ENCODE measurements at regions not wholly inside any gene's neighbourhood (a gene's known extent, or its start where the extent isn't known, plus 50 kb on each side); places are given as distances from the start of the nearest gene placed in this dataset.

- H3K27ac ChIP-seq (ENCODE audit: low read depth, low read length) = peak overlapping the region; percentile 89
- H3K4me3 ChIP-seq (ENCODE audit: low read depth, low read length) = peak overlapping the region; percentile 29; the same call in 1 of the 2 replicates
These were observed 757.2 kb downstream of the GALR1 start for GRCh38 chr18:78006774-78007260.

GRCh38 chr18:78010363-78010762 lies 760.7 kb downstream of the GALR1 start:
- H3K27me3 ChIP-seq (ENCODE audit: control insufficient read depth, insufficient read depth, low read length) = no peaks in the 10 kb centered on the region
- no peaks in the 10 kb centered on the region for H3K36me3 ChIP-seq (ENCODE audit: control insufficient read depth, insufficient read depth, low read length)
- H3K27ac ChIP-seq (ENCODE audit: low read depth, low read length) = no peak overlapping the region

More at GRCh38 chr18:78006774-78007260, 757.2 kb downstream of the GALR1 start:
- no peaks in the 10 kb centered on the region for H3K36me3 ChIP-seq (ENCODE audit: control insufficient read depth, insufficient read depth, low read length)
- peaks cover 4% of the 10 kb centered on the region; the same call in 1 of the 2 replicates for H3K9me3 ChIP-seq (ENCODE audit: control insufficient read depth, insufficient read depth, low read length)
- no peaks in the 10 kb centered on the region for H3K27me3 ChIP-seq (ENCODE audit: control insufficient read depth, insufficient read depth, low read length)
- H3K9ac ChIP-seq (ENCODE audit: low read depth, low read length) = no peak overlapping the region
- peaks cover 45% of the 10 kb centered on the region for H3K4me1 ChIP-seq (ENCODE audit: control insufficient read depth, insufficient read depth, low read length)

GRCh38 chr18:78017869-78018268 lies 768.2 kb downstream of the GALR1 start:
- H3K9ac ChIP-seq (ENCODE audit: low read depth, low read length) = no peak overlapping the region
- H3K36me3 ChIP-seq (ENCODE audit: control insufficient read depth, insufficient read depth, low read length) = no peaks in the 10 kb centered on the region
- H3K27ac ChIP-seq (ENCODE audit: low read depth, low read length) = no peak overlapping the region
- H3K4me3 ChIP-seq (ENCODE audit: low read depth, low read length) = no peak overlapping the region
- H3K27me3 ChIP-seq (ENCODE audit: control insufficient read depth, insufficient read depth, low read length) = peaks cover 45% of the 10 kb centered on the region
- peaks cover 4% of the 10 kb centered on the region for H3K4me1 ChIP-seq (ENCODE audit: control insufficient read depth, insufficient read depth, low read length)
- H3K9me3 ChIP-seq (ENCODE audit: control insufficient read depth, insufficient read depth, low read length) = no peaks in the 10 kb centered on the region

More at GRCh38 chr18:78010363-78010762, 760.7 kb downstream of the GALR1 start:
- peaks cover 27% of the 10 kb centered on the region for H3K4me1 ChIP-seq (ENCODE audit: control insufficient read depth, insufficient read depth, low read length)
- no peak overlapping the region for H3K4me3 ChIP-seq (ENCODE audit: low read depth, low read length)
- H3K9me3 ChIP-seq (ENCODE audit: control insufficient read depth, insufficient read depth, low read length) = no peaks in the 10 kb centered on the region
- H3K9ac ChIP-seq (ENCODE audit: low read depth, low read length) = no peak overlapping the region

- no peak overlapping the region for H3K27ac ChIP-seq (ENCODE audit: low read depth, low read length)
- no peaks in the 10 kb centered on the region for H3K36me3 ChIP-seq (ENCODE audit: control insufficient read depth, insufficient read depth, low read length)
These were observed 771.5 kb downstream of the GALR1 start for GRCh38 chr18:78021196-78021595.

GRCh38 chr18:78031589-78031988 lies 781.9 kb downstream of the GALR1 start:
- no peak overlapping the region for H3K4me3 ChIP-seq (ENCODE audit: low read depth, low read length)
- peaks cover 11% of the 10 kb centered on the region for H3K4me1 ChIP-seq (ENCODE audit: control insufficient read depth, insufficient read depth, low read length)
- H3K27me3 ChIP-seq (ENCODE audit: control insufficient read depth, insufficient read depth, low read length) = no peaks in the 10 kb centered on the region
- H3K27ac ChIP-seq (ENCODE audit: low read depth, low read length) = no peak overlapping the region
- no peak overlapping the region for H3K9ac ChIP-seq (ENCODE audit: low read depth, low read length)
- no peaks in the 10 kb centered on the region for H3K36me3 ChIP-seq (ENCODE audit: control insufficient read depth, insufficient read depth, low read length)
- H3K9me3 ChIP-seq (ENCODE audit: control insufficient read depth, insufficient read depth, low read length) = no peaks in the 10 kb centered on the region

More at GRCh38 chr18:78021196-78021595, 771.5 kb downstream of the GALR1 start:
- peaks cover 45% of the 10 kb centered on the region for H3K27me3 ChIP-seq (ENCODE audit: control insufficient read depth, insufficient read depth, low read length)
- no peak overlapping the region for H3K4me3 ChIP-seq (ENCODE audit: low read depth, low read length)
- H3K4me1 ChIP-seq (ENCODE audit: control insufficient read depth, insufficient read depth, low read length) = peaks cover 4% of the 10 kb centered on the region
- no peaks in the 10 kb centered on the region for H3K9me3 ChIP-seq (ENCODE audit: control insufficient read depth, insufficient read depth, low read length)
- no peak overlapping the region for H3K9ac ChIP-seq (ENCODE audit: low read depth, low read length)

GRCh38 chr18:78031991-78032390 lies 782.3 kb downstream of the GALR1 start:
- H3K9me3 ChIP-seq (ENCODE audit: control insufficient read depth, insufficient read depth, low read length) = no peaks in the 10 kb centered on the region
- no peak overlapping the region for H3K4me3 ChIP-seq (ENCODE audit: low read depth, low read length)
- no peaks in the 10 kb centered on the region for H3K36me3 ChIP-seq (ENCODE audit: control insufficient read depth, insufficient read depth, low read length)
- H3K27me3 ChIP-seq (ENCODE audit: control insufficient read depth, insufficient read depth, low read length) = no peaks in the 10 kb centered on the region
- no peak overlapping the region for H3K9ac ChIP-seq (ENCODE audit: low read depth, low read length)
- no peak overlapping the region for H3K27ac ChIP-seq (ENCODE audit: low read depth, low read length)
- peaks cover 11% of the 10 kb centered on the region for H3K4me1 ChIP-seq (ENCODE audit: control insufficient read depth, insufficient read depth, low read length)

- Histone ChIP-seq H3K4me1 (ENCODE audit: control insufficient read depth, insufficient read depth, low read length) (peaks cover 11% of the 10 kb centered on the region), H3K4me3 (ENCODE audit: low read depth, low read length) (no peak overlapping the region), H3K9ac (ENCODE audit: low read depth, low read length) (no peak overlapping the region), H3K36me3 (ENCODE audit: control insufficient read depth, insufficient read depth, low read length) (no peaks in the 10 kb centered on the region), H3K9me3 (ENCODE audit: control insufficient read depth, insufficient read depth, low read length) (no peaks in the 10 kb centered on the region), H3K27me3 (ENCODE audit: control insufficient read depth, insufficient read depth, low read length) (no peaks in the 10 kb centered on the region), H3K27ac (ENCODE audit: low read depth, low read length) (no peak overlapping the region)
These were observed 782.9 kb downstream of the GALR1 start for GRCh38 chr18:78032574-78032973.

GRCh38 chr18:78034755-78035154 lies 785.1 kb downstream of the GALR1 start:
- Histone ChIP-seq H3K27me3 (ENCODE audit: control insufficient read depth, insufficient read depth, low read length) (no peaks in the 10 kb centered on the region), H3K36me3 (ENCODE audit: control insufficient read depth, insufficient read depth, low read length) (no peaks in the 10 kb centered on the region), H3K9ac (ENCODE audit: low read depth, low read length) (no peak overlapping the region), H3K9me3 (ENCODE audit: control insufficient read depth, insufficient read depth, low read length) (no peaks in the 10 kb centered on the region), H3K4me3 (ENCODE audit: low read depth, low read length) (no peak overlapping the region), H3K27ac (ENCODE audit: low read depth, low read length) (no peak overlapping the region), H3K4me1 (ENCODE audit: control insufficient read depth, insufficient read depth, low read length) (peaks cover 11% of the 10 kb centered on the region)

- Histone ChIP-seq H3K9ac (ENCODE audit: low read depth, low read length) (no peak overlapping the region), H3K27me3 (ENCODE audit: control insufficient read depth, insufficient read depth, low read length) (no peaks in the 10 kb centered on the region), H3K4me3 (ENCODE audit: low read depth, low read length) (no peak overlapping the region), H3K4me1 (ENCODE audit: control insufficient read depth, insufficient read depth, low read length) (0 out of 2 replicates have a peak, but pooled peaks cover 3% of the 10 kb centered on the region), H3K9me3 (ENCODE audit: control insufficient read depth, insufficient read depth, low read length) (peaks cover 21% of the 10 kb centered on the region; the same call in 1 of the 2 replicates), H3K36me3 (ENCODE audit: control insufficient read depth, insufficient read depth, low read length) (no peaks in the 10 kb centered on the region), H3K27ac (ENCODE audit: low read depth, low read length) (no peak overlapping the region)
These were observed 791.6 kb downstream of the GALR1 start for GRCh38 chr18:78041218-78041617.

GRCh38 chr18:78046631-78047030 lies 797.0 kb downstream of the GALR1 start:
- no peaks in the 10 kb centered on the region for H3K36me3 ChIP-seq (ENCODE audit: control insufficient read depth, insufficient read depth, low read length)
- no peaks in the 10 kb centered on the region for H3K27me3 ChIP-seq (ENCODE audit: control insufficient read depth, insufficient read depth, low read length)
- no peak overlapping the region for H3K9ac ChIP-seq (ENCODE audit: low read depth, low read length)
- H3K4me1 ChIP-seq (ENCODE audit: control insufficient read depth, insufficient read depth, low read length) = 0 out of 2 replicates have a peak, but pooled peaks cover 3% of the 10 kb centered on the region
- 0 out of 2 replicates have a peak, but pooled peaks cover 10% of the 10 kb centered on the region for H3K9me3 ChIP-seq (ENCODE audit: control insufficient read depth, insufficient read depth, low read length)
- no peak overlapping the region for H3K27ac ChIP-seq (ENCODE audit: low read depth, low read length)
- H3K4me3 ChIP-seq (ENCODE audit: low read depth, low read length) = no peak overlapping the region

GRCh38 chr18:78049281-78049680 lies 799.6 kb downstream of the GALR1 start:
- no peaks in the 10 kb centered on the region for H3K36me3 ChIP-seq (ENCODE audit: control insufficient read depth, insufficient read depth, low read length)
- no peak overlapping the region for H3K9ac ChIP-seq (ENCODE audit: low read depth, low read length)
- no peaks in the 10 kb centered on the region for H3K27me3 ChIP-seq (ENCODE audit: control insufficient read depth, insufficient read depth, low read length)
- H3K4me3 ChIP-seq (ENCODE audit: low read depth, low read length) = no peak overlapping the region
- H3K4me1 ChIP-seq (ENCODE audit: control insufficient read depth, insufficient read depth, low read length) = no peaks in the 10 kb centered on the region
- no peak overlapping the region for H3K27ac ChIP-seq (ENCODE audit: low read depth, low read length)
- H3K9me3 ChIP-seq (ENCODE audit: control insufficient read depth, insufficient read depth, low read length) = no peaks in the 10 kb centered on the region

Measured in HUES48 (cell line).